H1 (cell line): ENCODE measurements at regions not wholly inside any gene's neighbourhood (a gene's known extent, or its start where the extent isn't known, plus 50 kb on each side); places are given as distances from the start of the nearest gene placed in this dataset.

Source experiments
- CTCF ChIA-PET: fragments of 300-600 bp; sonication (Branson Sonifier 250); formaldehyde crosslinking; loops from one replicate; lab custom pipeline; 2021; ENCODE audit not compliant: partially characterized antibody; lab: Charles Lee
- POLR2A ChIA-PET: fragments of 300-600 bp; sonication (Branson Sonifier 250); formaldehyde crosslinking; loops from one replicate; lab custom pipeline; 2021; ENCODE audit warnings: inconsistent platforms; ENCODE audit not compliant: partially characterized antibody; lab: Charles Lee
- DNase-seq, 2 experiments: peaks; one replicate each; pipeline versions ENCODE4 v3.0.0 to v3.0.0-alpha.2; 2010 to 2022; ENCODE audit warnings: low spot score in 2 of 2, low read depth in 1 of 2, mixed read lengths in 1 of 2
- FAIRE-seq: peaks from 2 replicates; lab custom pipeline; 2011; peaks lifted over from hg19 to GRCh38; lab: Jason Lieb, UNC
- H2AFZ ChIP-seq: 2 replicates; pipeline ENCODE4 v1.8.1; 2012; ENCODE audit warnings: low read length, inconsistent platforms
- H2AK5ac ChIP-seq: 2 replicates; pipeline ENCODE4 v1.6.1; 2013; ENCODE audit warnings: low read depth, low read length
- H2BK120ac ChIP-seq: replicated peaks from 2 replicates; pipeline ENCODE3; 2013; ENCODE audit warnings: low read depth, low read length, inconsistent platforms
- H2BK12ac ChIP-seq: 2 replicates; pipeline ENCODE4 v1.6.1; 2013; ENCODE audit warnings: low read depth, low read length
- H2BK15ac ChIP-seq: 2 replicates; pipeline ENCODE4 v1.6.1; 2013; ENCODE audit warnings: low read length
- H2BK20ac ChIP-seq: 2 replicates; pipeline ENCODE4 v1.6.1; 2013; ENCODE audit warnings: low read length
- H2BK5ac ChIP-seq: 2 replicates; pipeline ENCODE4 v1.6.1; 2013; ENCODE audit warnings: low read depth, low read length
- H3K14ac ChIP-seq: 2 replicates; pipeline ENCODE4 v1.6.1; 2013; ENCODE audit warnings: inconsistent platforms; ENCODE audit not compliant: insufficient read length
- H3K18ac ChIP-seq: 2 replicates; pipeline ENCODE4 v1.6.1; 2013; ENCODE audit warnings: low read length; ENCODE audit errors: extremely low read depth
- H3K23ac ChIP-seq: 2 replicates; pipeline ENCODE4 v1.6.1; 2013; ENCODE audit warnings: inconsistent platforms; ENCODE audit not compliant: insufficient read length
- H3K23me2 ChIP-seq: 2 replicates; pipeline ENCODE4 v1.6.1; 2013; ENCODE audit warnings: low read depth, low read length
- H3K27ac ChIP-seq: 2 replicates; pipeline ENCODE4 v1.6.1; 2011; ENCODE audit warnings: low read depth, low read length, inconsistent platforms
- H3K27me3 ChIP-seq, 4 experiments: replicated peaks in 1 of 4; 1 replicate in 1 of 4; 2 replicates in 3 of 4; pipeline versions ENCODE4 v1.6.1 to v1.8.1; 2011 to 2013; ENCODE audit warnings: low read length in 3 of 4, mild to moderate bottlenecking in 3 of 4, inconsistent platforms in 2 of 4, mixed read lengths in 2 of 4, moderate library complexity in 1 of 4; ENCODE audit not compliant: control insufficient read depth in 3 of 4, insufficient read depth in 3 of 4; ENCODE audit errors: extremely low read depth in 1 of 4
- H3K36me3 ChIP-seq, 4 experiments: 2 replicates each; pipeline versions ENCODE4 v1.6.1 to v1.8.1; 2011 to 2013; ENCODE audit warnings: mild to moderate bottlenecking in 4 of 4, low read length in 3 of 4, moderate library complexity in 2 of 4, control low read depth in 1 of 4, inconsistent platforms in 1 of 4; ENCODE audit not compliant: insufficient read depth in 4 of 4, control insufficient read depth in 2 of 4
- H3K4ac ChIP-seq: replicated peaks from 2 replicates; pipeline ENCODE3; 2013; ENCODE audit warnings: low read length, low read depth, mixed read lengths, inconsistent platforms; ENCODE audit not compliant: insufficient read length
- H3K4me1 ChIP-seq, 4 experiments: replicated peaks in 1 of 4; 1 replicate in 1 of 4; 2 replicates in 3 of 4; pipeline versions ENCODE4 v1.6.1 to v1.8.1; 2011 to 2013; ENCODE audit warnings: low read length in 3 of 4, inconsistent platforms in 2 of 4, mixed read lengths in 1 of 4; ENCODE audit not compliant: insufficient read depth in 4 of 4, control insufficient read depth in 3 of 4
- H3K4me2 ChIP-seq, 2 experiments: 2 replicates each; pipeline versions ENCODE4 v1.6.1 to v1.8.1; 2011 to 2013; ENCODE audit warnings: low read depth in 2 of 2, low read length in 2 of 2, control low read depth in 1 of 2, inconsistent platforms in 1 of 2, mild to moderate bottlenecking in 1 of 2; ENCODE audit not compliant: insufficient read depth in 1 of 2
- H3K4me3 ChIP-seq, 4 experiments: fragments of 200-600, 300-600 bp in 1 of 4; sonication (generic), shearing (Covaris generic), sonication (Bioruptor Twin) in 1 of 4; 2 replicates each; pipeline versions ENCODE4 v1.5.1 to v1.8.1; 2011 to 2016; ENCODE audit warnings: low read length in 4 of 4, low read depth in 3 of 4, control low read depth in 2 of 4, inconsistent platforms in 2 of 4, mild to moderate bottlenecking in 2 of 4, mixed read lengths in 1 of 4, moderate library complexity in 1 of 4; ENCODE audit not compliant: insufficient read depth in 2 of 4; ENCODE audit errors: extremely low read depth in 1 of 4
- H3K56ac ChIP-seq: replicated peaks from 2 replicates; pipeline ENCODE3; 2013; ENCODE audit warnings: low read depth, mild to moderate bottlenecking, mixed read lengths, low read length, inconsistent platforms; ENCODE audit not compliant: insufficient read length
- H3K79me1 ChIP-seq: 2 replicates; pipeline ENCODE4 v1.6.1; 2013; ENCODE audit warnings: low read depth, low read length, control low read depth
- H3K79me2 ChIP-seq, 2 experiments: 2 replicates each; pipeline versions ENCODE4 v1.6.1 to v1.8.1; 2012 to 2013; ENCODE audit warnings: low read length in 2 of 2, mild to moderate bottlenecking in 2 of 2, inconsistent platforms in 1 of 2; ENCODE audit not compliant: insufficient read depth in 2 of 2, control insufficient read depth in 1 of 2
- H3K9ac ChIP-seq, 4 experiments: replicated peaks in 1 of 4; 1 replicate in 1 of 4; 2 replicates in 3 of 4; pipeline versions ENCODE4 v1.6.1 to v1.8.1; 2011 to 2013; ENCODE audit warnings: low read depth in 3 of 4, low read length in 3 of 4, control low read depth in 2 of 4, mild to moderate bottlenecking in 2 of 4, moderate library complexity in 2 of 4, inconsistent platforms in 1 of 4; ENCODE audit errors: extremely low read depth in 1 of 4
- H3K9me3 ChIP-seq, 2 experiments: 2 replicates each; pipeline versions ENCODE4 v1.6.1 to v1.8.1; 2012 to 2013; ENCODE audit warnings: mild to moderate bottlenecking in 2 of 2, moderate library complexity in 2 of 2, control low read depth in 1 of 2, inconsistent platforms in 1 of 2, low read depth in 1 of 2, low read length in 1 of 2, mixed read lengths in 1 of 2; ENCODE audit not compliant: insufficient read depth in 2 of 2
- H4K20me1 ChIP-seq, 2 experiments: replicated peaks in 1 of 2; 2 replicates each; pipeline versions ENCODE3 to v1.8.1; 2011 to 2013; ENCODE audit warnings: inconsistent platforms in 2 of 2, low read length in 2 of 2, mild to moderate bottlenecking in 1 of 2; ENCODE audit not compliant: insufficient read depth in 2 of 2, control insufficient read depth in 1 of 2
- H4K5ac ChIP-seq: 2 replicates; pipeline ENCODE4 v1.6.1; 2013; ENCODE audit warnings: low read length, low read depth, mixed read lengths, inconsistent platforms; ENCODE audit not compliant: insufficient read length
- H4K8ac ChIP-seq: 2 replicates; pipeline ENCODE4 v1.8.0; 2013; ENCODE audit warnings: mild to moderate bottlenecking, moderate library complexity, low read length, inconsistent platforms; ENCODE audit not compliant: insufficient read depth; ENCODE audit errors: extremely low read depth
- H4K91ac ChIP-seq: replicated peaks from 2 replicates; pipeline ENCODE3; 2013; ENCODE audit warnings: low read length, mixed read lengths, inconsistent platforms; ENCODE audit not compliant: insufficient read length
- ASH2L ChIP-seq: fragments of 200-600, 300-600 bp; sonication (generic); IDR thresholded peaks from one replicate; pipeline ENCODE4 v1.7.1; 2017; ENCODE audit warnings: low read length
- CBX8 ChIP-seq: fragments of 300-800, 300-1000 bp; sonication (generic); IDR thresholded peaks from 2 replicates; pipeline ENCODE4 v1.7.1; 2016; ENCODE audit warnings: low read depth, low read length, borderline replicate concordance
- CHD1 ChIP-seq: IDR thresholded peaks from 2 replicates; pipeline ENCODE4 v1.6.1; 2012; ENCODE audit warnings: low read depth, low read length, improper control_type of control experiment
- EGR1 ChIP-seq: IDR thresholded peaks from 2 replicates; pipeline ENCODE4 v1.6.1; 2011; ENCODE audit warnings: low read depth, low read length, borderline replicate concordance
- GTF2F1 ChIP-seq: IDR thresholded peaks from 2 replicates; pipeline ENCODE4 v1.6.1; 2012; ENCODE audit warnings: low read depth, low read length, improper control_type of control experiment, borderline replicate concordance
- HDAC6 ChIP-seq: IDR thresholded peaks from one replicate; pipeline ENCODE4 v1.7.1; 2012; ENCODE audit warnings: low read depth, mild to moderate bottlenecking, inconsistent platforms, low read length, moderate library complexity
- MAFK ChIP-seq: IDR thresholded peaks from 2 replicates; pipeline ENCODE4 v1.6.1; 2012; ENCODE audit warnings: low read depth, mild to moderate bottlenecking, improper control_type of control experiment, low read length
- NANOG ChIP-seq: IDR thresholded peaks from 2 replicates; pipeline ENCODE4 v1.6.1; 2011; ENCODE audit warnings: low read length, low read depth, mild to moderate bottlenecking, inconsistent platforms; ENCODE audit not compliant: insufficient read depth, poor library complexity, severe bottlenecking
- POU5F1 ChIP-seq: IDR thresholded peaks from 2 replicates; pipeline ENCODE4 v1.6.1; 2011; ENCODE audit warnings: low read depth, mild to moderate bottlenecking, low read length, moderate library complexity
- RXRA ChIP-seq: IDR thresholded peaks from 2 replicates; pipeline ENCODE4 v1.6.1; 2011; ENCODE audit warnings: low read depth, mild to moderate bottlenecking, low read length, moderate library complexity; ENCODE audit not compliant: insufficient read depth
- SP4 ChIP-seq: IDR thresholded peaks from 2 replicates; pipeline ENCODE4 v1.6.1; 2012; ENCODE audit warnings: low read length, inconsistent platforms
- SRF ChIP-seq: IDR thresholded peaks from 2 replicates; pipeline ENCODE4 v1.6.1; 2011; ENCODE audit warnings: mild to moderate bottlenecking, low read depth, low read length, moderate library complexity
- TAF1 ChIP-seq: IDR thresholded peaks from 2 replicates; pipeline ENCODE4 v1.6.1; 2011; ENCODE audit warnings: mild to moderate bottlenecking, low read depth, low read length
- TCF12 ChIP-seq: IDR thresholded peaks from 2 replicates; pipeline ENCODE4 v1.6.1; 2011; ENCODE audit warnings: low read depth, mild to moderate bottlenecking, low read length
- ZNF274 ChIP-seq: IDR thresholded peaks from 2 replicates; pipeline ENCODE4 v1.7.0; 2012; ENCODE audit warnings: low read length, borderline replicate concordance; ENCODE audit errors: extremely low read depth
- WGBS, 2 experiments: shearing (Covaris generic) in 1 of 2; methylation state at CpG; one replicate each; pipeline versions ENCODE4 v1.1.6 to v1.1.7; 2013 to 2015; ENCODE audit warnings: low lambda C conversion rate in 2 of 2, mixed read lengths in 2 of 2, inconsistent platforms in 1 of 2, low coverage in 1 of 2, missing lambda C conversion rate in 1 of 2; ENCODE audit not compliant: insufficient replicate concordance in 2 of 2, insufficient coverage in 1 of 2, insufficient read length in 1 of 2; ENCODE audit errors: extremely low coverage in 1 of 2, missing lambda C conversion rate in 1 of 2; 5-methylcytosine and 5-hydroxymethylcytosine counted together

- Histone ChIP-seq H2AFZ (peak overlapping the region; percentile 47; the same call in 1 of the 2 replicates), H3K4me3 (no peak overlapping the region), H3K9me3 (no peaks in the 10 kb centered on the region), H3K36me3 (no peaks in the 10 kb centered on the region), H2BK15ac (peak overlapping the region; percentile 65; the same call in 1 of the 2 replicates), H3K23me2 (peaks cover 9% of the 10 kb centered on the region; the same call in 1 of the 2 replicates), H3K79me2 (no peaks in the 10 kb centered on the region), H2BK12ac (0 out of 2 replicates have a peak overlapping the region, but pooled peaks have one; percentile 71), H3K4ac (peak overlapping the region; percentile 21), H3K4me1 (peaks cover 0 to 7% (median 4%) of the 10 kb centered on the region in 4 experiments; a peak in 3 of 7 replicates), H3K18ac (no peak overlapping the region), H3K27me3 (no peaks in the 10 kb centered on the region), H3K27ac (no peak overlapping the region), H3K4me2 (no peak overlapping the region), H2BK120ac (no peak overlapping the region), H4K8ac (no peak overlapping the region; the same call in 1 of the 2 replicates), H2AK5ac (no peak overlapping the region; the same call in 1 of the 2 replicates), H4K20me1 (no peaks in the 10 kb centered on the region), H3K23ac (no peak overlapping the region), H3K14ac (no peak overlapping the region), H2BK5ac (peak overlapping the region; percentile 42; the same call in 1 of the 2 replicates), H4K5ac (no peak overlapping the region), H4K91ac (peak overlapping the region; percentile 22), H3K9ac (no peak overlapping the region), H3K79me1 (no peaks in the 10 kb centered on the region), H3K56ac (no peak overlapping the region), H2BK20ac (peak overlapping the region; percentile 29; the same call in 1 of the 2 replicates)
- POLR2A ChIA-PET = interaction anchor here (0.8 kb wide), 1 partner anchor 15 kb away, joined by 4 read pairs; no protein-coding TSS in a partner anchor
- 86% methylated on average over 4 of the region's 4 CpGs; no CpG with 5 or more reads in 1 of the 2 experiments for WGBS, 2 experiments
- FAIRE-seq = no peak
- DNase-seq = no peak
- CTCF ChIA-PET = interaction anchor here (1.1 to 6.2 kb wide), 33 partner anchors 11 to 718 kb away, joined by 3 to 82 read pairs (median 7); partner anchors contain the start of genes FHDC1 and TIGD4
- TF ChIP-seq HDAC6 (no peak), SRF (no peak), CBX8 (no peak), TCF12 (no peak), CHD1 (no peak), MAFK (no peak), RXRA (no peak), NANOG (no peak), SP4 (no peak), ASH2L (no peak), POU5F1 (no peak), TAF1 (no peak), EGR1 (no peak), ZNF274 (no peak), GTF2F1 (no peak)
These were observed 78.1 kb upstream of the TRIM2 start for GRCh38 chr4:153126137-153126536.
